Activated naive CD4-positive, alpha-beta T cell treated with anti-CD3 and anti-CD28 coated beads, Interleukin-2, amount 50 U/mL, for 24 hours (primary cell): ENCODE measurements at regions not wholly inside any gene's neighbourhood (a gene's known extent, or its start where the extent isn't known, plus 50 kb on each side); places are given as distances from the start of the nearest gene placed in this dataset.

Experiments
- H3K27ac Mint-ChIP-seq: one replicate; pipeline ENCODE4 v1.8.0; 2021; ENCODE audit warnings: mild to moderate bottlenecking, mixed read lengths
- H3K27me3 Mint-ChIP-seq: one replicate; pipeline ENCODE4 v1.8.0; 2021; ENCODE audit warnings: mixed read lengths
- H3K36me3 Mint-ChIP-seq: one replicate; pipeline ENCODE4 v1.8.0; 2021; ENCODE audit warnings: mixed read lengths
- H3K4me1 Mint-ChIP-seq: one replicate; pipeline ENCODE4 v1.8.0; 2021; ENCODE audit warnings: mixed read lengths
- H3K4me3 Mint-ChIP-seq: one replicate; pipeline ENCODE4 v1.8.0; 2021; ENCODE audit warnings: mild to moderate bottlenecking, mixed read lengths
- H3K9me3 Mint-ChIP-seq: one replicate; pipeline ENCODE4 v1.8.0; 2021; ENCODE audit warnings: mixed read lengths

GRCh38 chr9:79955300-79955699 is 383.5 kb downstream of the TLE4 start:
- Mint-ChIP-seq H3K4me3 (no peak overlapping the region), H3K4me1 (no peaks in the 10 kb centered on the region), H3K36me3 (no peaks in the 10 kb centered on the region), H3K9me3 (no peaks in the 10 kb centered on the region), H3K27me3 (peaks cover 1% of the 10 kb centered on the region), H3K27ac (no peak overlapping the region)

- Mint-ChIP-seq H3K27ac (no peak overlapping the region), H3K36me3 (no peaks in the 10 kb centered on the region), H3K27me3 (peaks cover 1% of the 10 kb centered on the region), H3K4me1 (no peaks in the 10 kb centered on the region), H3K9me3 (no peaks in the 10 kb centered on the region), H3K4me3 (no peak overlapping the region)
Observed at GRCh38 chr9:79953908-79954307, 382.1 kb downstream of the TLE4 start.

GRCh38 chr9:79952401-79952800 is 380.6 kb downstream of the TLE4 start:
- H3K27ac Mint-ChIP-seq, result no peak overlapping the region
- no peak overlapping the region for H3K4me3 Mint-ChIP-seq
- H3K4me1 Mint-ChIP-seq, result no peaks in the 10 kb centered on the region
- H3K27me3 Mint-ChIP-seq, result peaks cover 1% of the 10 kb centered on the region
- H3K36me3 Mint-ChIP-seq, result no peaks in the 10 kb centered on the region
- H3K9me3 Mint-ChIP-seq, result no peaks in the 10 kb centered on the region

GRCh38 chr9:79946712-79947111 is 374.9 kb downstream of the TLE4 start:
- Mint-ChIP-seq H3K4me3 (no peak overlapping the region), H3K27me3 (no peaks in the 10 kb centered on the region), H3K36me3 (no peaks in the 10 kb centered on the region)

GRCh38 chr9:79945495-79945894 is 373.7 kb downstream of the TLE4 start:
- Mint-ChIP-seq H3K4me3 (no peak overlapping the region), H3K27me3 (no peaks in the 10 kb centered on the region), H3K4me1 (no peaks in the 10 kb centered on the region), H3K36me3 (no peaks in the 10 kb centered on the region), H3K27ac (no peak overlapping the region), H3K9me3 (no peaks in the 10 kb centered on the region)

More at GRCh38 chr9:79946712-79947111, 374.9 kb downstream of the TLE4 start:
- Mint-ChIP-seq H3K4me1 (no peaks in the 10 kb centered on the region), H3K9me3 (no peaks in the 10 kb centered on the region), H3K27ac (no peak overlapping the region)

- Mint-ChIP-seq H3K36me3 (no peaks in the 10 kb centered on the region), H3K27me3 (no peaks in the 10 kb centered on the region), H3K9me3 (no peaks in the 10 kb centered on the region), H3K27ac (no peak overlapping the region), H3K4me3 (no peak overlapping the region), H3K4me1 (no peaks in the 10 kb centered on the region)
Observed at GRCh38 chr9:79945016-79945415, 373.3 kb downstream of the TLE4 start.

- Mint-ChIP-seq H3K4me3 (no peak overlapping the region), H3K27me3 (no peaks in the 10 kb centered on the region), H3K9me3 (no peaks in the 10 kb centered on the region), H3K27ac (no peak overlapping the region), H3K36me3 (no peaks in the 10 kb centered on the region), H3K4me1 (no peaks in the 10 kb centered on the region)
Observed at GRCh38 chr9:79940919-79941318, 369.2 kb downstream of the TLE4 start.

- no peaks in the 10 kb centered on the region for H3K27me3 Mint-ChIP-seq
- no peak overlapping the region for H3K4me3 Mint-ChIP-seq
- H3K4me1 Mint-ChIP-seq, result no peaks in the 10 kb centered on the region
- H3K27ac Mint-ChIP-seq, result no peak overlapping the region
- H3K9me3 Mint-ChIP-seq, result no peaks in the 10 kb centered on the region
- H3K36me3 Mint-ChIP-seq, result no peaks in the 10 kb centered on the region
Observed at GRCh38 chr9:79939819-79940218, 368.1 kb downstream of the TLE4 start.

GRCh38 chr9:79936336-79936735 is 364.6 kb downstream of the TLE4 start:
- Mint-ChIP-seq H3K36me3 (no peaks in the 10 kb centered on the region), H3K4me3 (no peak overlapping the region)

GRCh38 chr9:79929285-79929684 is 357.5 kb downstream of the TLE4 start:
- Mint-ChIP-seq H3K4me3 (no peak overlapping the region), H3K9me3 (no peaks in the 10 kb centered on the region), H3K36me3 (no peaks in the 10 kb centered on the region), H3K27ac (no peak overlapping the region), H3K4me1 (no peaks in the 10 kb centered on the region), H3K27me3 (no peaks in the 10 kb centered on the region)

More at GRCh38 chr9:79936336-79936735, 364.6 kb downstream of the TLE4 start:
- H3K4me1 Mint-ChIP-seq, result no peaks in the 10 kb centered on the region
- no peak overlapping the region for H3K27ac Mint-ChIP-seq
- no peaks in the 10 kb centered on the region for H3K27me3 Mint-ChIP-seq
- no peaks in the 10 kb centered on the region for H3K9me3 Mint-ChIP-seq

- no peaks in the 10 kb centered on the region for H3K27me3 Mint-ChIP-seq
- no peak overlapping the region for H3K27ac Mint-ChIP-seq
- no peak overlapping the region for H3K4me3 Mint-ChIP-seq
- no peaks in the 10 kb centered on the region for H3K9me3 Mint-ChIP-seq
- no peaks in the 10 kb centered on the region for H3K4me1 Mint-ChIP-seq
- no peaks in the 10 kb centered on the region for H3K36me3 Mint-ChIP-seq
Observed at GRCh38 chr9:79928661-79929223, 357.0 kb downstream of the TLE4 start.

GRCh38 chr9:79925326-79925725 is 353.6 kb downstream of the TLE4 start:
- no peaks in the 10 kb centered on the region for H3K36me3 Mint-ChIP-seq
- no peaks in the 10 kb centered on the region for H3K27me3 Mint-ChIP-seq
- H3K4me3 Mint-ChIP-seq, result no peak overlapping the region
- H3K4me1 Mint-ChIP-seq, result no peaks in the 10 kb centered on the region
- H3K27ac Mint-ChIP-seq, result no peak overlapping the region
- no peaks in the 10 kb centered on the region for H3K9me3 Mint-ChIP-seq

GRCh38 chr9:79924836-79925235 is 353.1 kb downstream of the TLE4 start:
- Mint-ChIP-seq H3K27ac (no peak overlapping the region), H3K36me3 (no peaks in the 10 kb centered on the region), H3K9me3 (no peaks in the 10 kb centered on the region), H3K4me1 (no peaks in the 10 kb centered on the region), H3K27me3 (no peaks in the 10 kb centered on the region), H3K4me3 (no peak overlapping the region)

GRCh38 chr9:79917421-79917820 is 345.7 kb downstream of the TLE4 start:
- Mint-ChIP-seq H3K27ac (no peak overlapping the region), H3K9me3 (no peaks in the 10 kb centered on the region), H3K4me1 (no peaks in the 10 kb centered on the region), H3K36me3 (no peaks in the 10 kb centered on the region), H3K27me3 (no peaks in the 10 kb centered on the region), H3K4me3 (no peak overlapping the region)

GRCh38 chr9:79913867-79914266 is 342.1 kb downstream of the TLE4 start:
- H3K4me3 Mint-ChIP-seq, result no peak overlapping the region

GRCh38 chr9:79912318-79913070 is 340.7 kb downstream of the TLE4 start:
- H3K27ac Mint-ChIP-seq, result no peak overlapping the region
- peaks cover 5% of the 10 kb centered on the region for H3K9me3 Mint-ChIP-seq
- no peak overlapping the region for H3K4me3 Mint-ChIP-seq
- peaks cover 2% of the 10 kb centered on the region for H3K36me3 Mint-ChIP-seq
- H3K27me3 Mint-ChIP-seq, result no peaks in the 10 kb centered on the region
- H3K4me1 Mint-ChIP-seq, result no peaks in the 10 kb centered on the region

More at GRCh38 chr9:79913867-79914266, 342.1 kb downstream of the TLE4 start:
- H3K27me3 Mint-ChIP-seq, result no peaks in the 10 kb centered on the region
- H3K27ac Mint-ChIP-seq, result no peak overlapping the region
- H3K36me3 Mint-ChIP-seq, result peaks cover 2% of the 10 kb centered on the region
- peaks cover 5% of the 10 kb centered on the region for H3K9me3 Mint-ChIP-seq
- no peaks in the 10 kb centered on the region for H3K4me1 Mint-ChIP-seq
